ENCODE measurements at regions not wholly inside any gene's neighbourhood (a gene's known extent, or its start where the extent isn't known, plus 50 kb on each side); places are given as distances from the start of the nearest gene placed in this dataset.

GRCh38 chr11:109865548-109866186 is 227.5 kb upstream of the ZC3H12C start:
- DNase-seq = no peak

DNA sequence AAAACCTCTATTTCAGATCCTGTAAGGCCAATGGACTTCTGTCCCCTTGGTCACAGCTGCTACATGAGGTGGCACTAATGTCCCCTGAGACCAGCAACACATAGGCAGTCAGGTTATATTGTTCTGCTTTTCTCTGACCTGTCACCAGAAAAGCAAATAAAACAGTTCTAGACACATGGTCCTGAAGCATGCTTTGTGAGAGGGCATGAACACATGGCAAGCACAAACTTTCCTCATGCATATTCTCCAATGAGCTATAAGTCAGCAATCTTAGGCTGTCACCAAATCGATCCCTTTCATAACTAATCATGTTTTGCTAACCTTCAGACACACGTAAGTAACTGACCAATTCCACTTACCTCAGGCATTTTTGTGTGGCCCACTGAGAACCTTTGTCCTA is 225.4 kb upstream of the ZC3H12C start:
- DNase-seq = no peak

- DNase-seq = no peak
Measured at GRCh38 chr11:109869536-109869935, 223.7 kb upstream of the ZC3H12C start.

DNA sequence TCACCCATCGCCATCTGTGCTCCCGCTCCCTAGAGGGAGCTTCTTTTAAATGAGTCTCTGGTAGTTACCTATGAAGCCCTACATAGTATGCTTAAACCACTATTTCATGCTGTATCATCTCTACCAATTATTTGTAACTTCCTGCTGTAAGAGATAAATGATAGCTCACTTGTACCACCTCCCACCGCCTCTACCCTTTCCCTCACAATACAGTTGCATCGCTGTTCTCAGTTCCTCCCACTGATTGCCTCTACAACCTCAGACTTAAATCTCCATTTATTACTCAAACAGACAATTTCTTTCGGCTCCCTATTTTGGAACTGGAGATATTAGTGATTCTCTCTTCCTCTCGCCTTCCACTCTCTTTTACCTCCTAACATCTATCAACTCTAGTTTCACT is 222.9 kb upstream of the ZC3H12C start:
- no peak for DNase-seq

DNA sequence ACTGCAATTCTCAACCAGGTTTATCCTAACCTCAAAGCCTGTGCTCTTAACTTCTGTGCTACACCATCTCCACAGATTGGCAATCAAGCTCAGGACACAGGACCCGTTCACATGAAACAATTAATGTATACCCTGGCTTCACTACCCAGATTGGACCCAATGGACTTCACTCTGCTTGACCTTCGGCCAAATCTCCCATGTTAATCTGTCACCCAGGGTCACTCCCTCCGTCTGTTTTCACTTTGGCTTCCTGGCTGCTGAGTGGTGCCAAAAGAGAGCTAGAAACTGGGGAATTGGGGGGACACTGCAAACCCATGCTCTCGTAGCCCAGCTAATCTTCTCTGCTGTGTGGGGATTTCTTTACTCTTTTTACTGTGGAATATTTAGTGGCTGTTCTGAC is 216.1 kb upstream of the ZC3H12C start:
- no peak for DNase-seq

- DNase-seq = no peak
Measured at GRCh38 chr11:109884501-109884900, 208.7 kb upstream of the ZC3H12C start.

DNA sequence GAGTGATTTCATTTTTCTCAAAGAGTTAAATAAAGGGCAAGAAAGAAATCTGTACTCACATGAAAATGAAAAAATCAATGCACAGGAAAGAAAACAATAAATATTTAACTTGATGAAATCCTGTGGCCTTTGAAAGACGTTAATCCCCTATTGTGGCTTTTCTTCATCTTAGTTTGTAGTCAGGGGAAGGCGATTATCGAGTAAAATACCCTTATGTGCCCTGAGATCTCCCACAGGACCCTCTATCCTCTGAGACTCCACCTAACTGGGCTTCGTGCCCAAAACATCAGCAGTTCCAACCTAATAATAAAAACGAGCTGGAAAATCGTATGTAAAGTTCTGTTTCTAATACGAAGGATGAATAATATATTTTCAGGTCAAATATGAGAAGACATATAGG is 208.2 kb upstream of the ZC3H12C start:
- no peak for DNase-seq

DNA sequence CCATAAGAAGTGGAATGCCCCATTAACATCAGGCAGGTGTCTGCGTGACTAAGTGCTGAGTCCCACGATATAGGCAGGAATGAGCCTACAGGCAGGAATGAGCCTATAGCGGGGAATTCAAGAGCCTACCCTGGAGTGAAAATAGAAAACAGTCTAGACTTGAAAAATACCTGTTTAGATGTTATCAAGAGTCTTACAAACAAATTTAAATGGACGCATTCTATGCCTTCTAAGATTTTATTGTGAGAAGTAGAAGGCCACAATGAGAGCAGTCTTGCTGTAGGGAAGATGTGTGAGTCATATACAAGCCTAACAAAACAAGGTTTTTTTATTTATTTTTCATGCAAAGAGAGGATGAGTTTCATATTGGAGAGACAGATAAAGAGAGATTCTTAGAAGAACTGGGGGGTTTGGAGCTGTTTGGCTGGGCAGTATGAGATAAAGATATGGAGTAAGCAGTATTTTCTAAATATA is 200.8 kb upstream of the ZC3H12C start:
- no peak for DNase-seq

DNA sequence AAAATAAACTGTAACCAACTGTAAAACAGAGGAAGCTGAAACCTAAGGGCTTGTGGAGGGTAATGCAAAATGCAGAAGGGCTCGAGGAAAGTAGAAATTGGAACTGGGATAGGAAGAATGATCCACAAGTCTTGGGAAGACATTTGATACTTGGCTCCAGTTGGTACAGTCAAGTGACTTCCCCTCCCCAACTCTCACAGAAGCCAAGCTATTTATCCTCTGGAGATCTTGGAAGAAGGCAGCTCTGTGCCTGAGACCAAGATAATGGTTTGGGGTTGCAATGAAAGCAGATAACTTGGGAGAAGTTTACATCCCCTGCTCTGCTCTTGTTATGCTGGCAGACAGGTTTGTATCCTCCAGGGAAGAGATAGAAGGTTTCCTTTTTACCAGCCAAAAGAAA is 198.9 kb upstream of the ZC3H12C start:
- DNase-seq = no peak

- no peak for DNase-seq
Measured at GRCh38 chr11:109898592-109898991, 194.6 kb upstream of the ZC3H12C start.

DNA sequence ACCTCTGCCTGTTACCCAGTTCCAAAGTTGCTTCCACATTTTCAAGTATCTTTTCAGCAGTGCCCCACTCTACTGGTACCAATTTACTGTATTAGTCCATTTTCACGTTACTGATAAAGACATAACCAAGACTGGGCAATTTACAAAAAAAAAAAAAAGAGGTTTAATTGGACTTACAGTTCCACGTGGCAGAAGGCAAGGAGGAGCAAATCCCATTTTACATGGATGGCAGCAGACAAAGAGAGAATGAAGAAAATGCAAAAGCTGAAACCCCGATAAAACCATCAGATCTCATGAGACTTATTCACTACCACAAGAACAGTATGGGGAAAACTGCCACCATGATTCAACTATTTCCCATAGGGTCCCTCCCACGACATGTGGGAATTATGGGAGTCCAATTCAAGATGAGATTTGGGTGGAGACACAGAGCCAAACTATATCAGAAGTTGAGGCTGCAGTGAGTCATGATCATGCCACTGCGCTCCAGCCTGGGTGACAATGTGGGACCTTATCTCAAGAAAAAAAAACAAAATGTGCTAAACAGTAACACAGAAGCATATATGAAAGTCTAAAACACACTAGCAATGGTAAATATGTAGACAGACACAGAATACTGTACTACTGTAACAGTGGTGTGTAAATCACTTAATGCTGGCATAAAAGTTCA is 190.3 kb upstream of the ZC3H12C start:
- no peak for DNase-seq

DNA sequence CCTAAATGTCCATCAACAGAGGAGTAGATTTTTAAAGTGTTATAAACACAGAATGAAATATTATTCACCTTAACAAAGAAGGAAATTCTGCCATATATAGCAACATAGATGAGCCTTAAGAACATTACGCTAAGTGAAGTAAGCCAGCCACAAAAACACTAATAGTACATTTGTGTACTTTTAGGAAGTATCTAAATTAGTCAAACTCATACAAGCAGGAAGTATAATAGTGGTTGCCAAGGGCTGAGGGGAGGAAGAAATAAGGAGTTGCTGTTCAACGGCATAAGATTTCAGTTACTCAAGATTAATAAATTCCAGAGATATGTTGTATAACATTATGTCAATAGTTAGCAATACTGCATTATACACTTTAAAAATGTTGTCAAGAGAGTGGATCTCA is 181.7 kb upstream of the ZC3H12C start:
- DNase-seq = no peak

- no peak for DNase-seq
Measured at GRCh38 chr11:109914038-109914437, 179.2 kb upstream of the ZC3H12C start.

GRCh38 chr11:109914809-109915653 is 178.2 kb upstream of the ZC3H12C start:
- DNase-seq = no peak

DNA sequence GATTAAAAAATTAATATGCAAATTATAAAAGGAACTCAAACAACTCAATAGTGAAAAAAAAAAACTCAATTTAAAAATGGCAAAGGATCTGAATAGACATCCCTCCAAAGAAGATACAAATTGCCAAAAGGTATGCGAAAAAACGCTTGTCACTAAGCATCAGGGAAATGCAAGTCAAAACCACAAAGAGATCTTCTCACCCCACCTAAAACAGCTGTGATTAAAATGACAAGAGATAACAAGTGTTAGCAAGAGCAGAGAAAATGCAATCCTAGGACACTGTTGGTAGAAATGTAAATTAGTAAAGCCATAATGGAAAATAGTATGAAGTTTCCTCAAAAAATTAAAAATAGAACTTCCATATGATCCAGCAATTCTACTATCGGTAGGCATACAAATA is 166.3 kb upstream of the ZC3H12C start:
- DNase-seq = no peak

DNA sequence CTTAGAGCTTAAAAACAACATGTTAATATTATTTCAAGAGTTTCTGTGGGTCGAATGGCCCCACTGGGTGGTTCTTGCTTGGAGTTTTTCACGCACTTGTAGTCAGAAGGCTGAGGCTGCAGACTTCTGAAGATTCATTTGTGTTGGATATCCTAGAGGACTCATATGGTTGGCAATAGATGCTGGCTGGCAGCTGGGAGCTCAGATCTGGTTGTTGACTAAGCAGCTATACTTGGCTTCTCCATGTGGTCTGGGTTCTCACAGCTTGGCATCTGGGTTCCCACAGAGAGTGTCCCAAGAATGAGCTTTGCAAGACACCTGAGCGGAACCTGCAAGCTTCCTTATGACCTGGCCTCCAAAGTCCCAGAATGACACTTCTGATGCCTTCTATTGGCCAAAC is 163.9 kb upstream of the ZC3H12C start:
- DNase-seq = no peak

DNA sequence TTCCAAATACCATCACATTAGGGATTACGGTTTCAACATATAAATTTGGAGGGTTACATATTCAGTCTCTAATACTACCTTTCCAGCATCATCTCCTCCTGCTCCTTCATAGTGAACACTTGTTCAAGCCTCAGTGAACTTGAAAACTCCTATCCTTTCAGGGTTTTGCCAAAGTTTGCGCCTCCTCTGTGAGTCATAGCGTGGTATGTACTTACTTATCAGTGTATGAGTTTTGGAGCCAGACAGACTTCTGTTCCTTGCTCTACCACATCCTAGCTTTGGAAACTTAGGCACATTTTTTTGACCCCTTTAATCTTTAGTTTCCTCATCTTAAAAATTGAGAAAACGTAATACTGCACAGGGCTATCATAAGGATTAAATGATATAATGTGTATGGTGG is 160.1 kb upstream of the ZC3H12C start:
- DNase-seq = no peak

- DNase-seq = no peak
Measured at GRCh38 chr11:109934151-109934550, 159.0 kb upstream of the ZC3H12C start.

GRCh38 chr11:109936661-109937180 is 156.5 kb upstream of the ZC3H12C start:
- no peak for DNase-seq

- DNase-seq = no peak
Measured at GRCh38 chr11:109937968-109938367, 155.2 kb upstream of the ZC3H12C start.

GRCh38 chr11:109939166-109939810 is 153.9 kb upstream of the ZC3H12C start:
- DNase-seq = no peak

DNA sequence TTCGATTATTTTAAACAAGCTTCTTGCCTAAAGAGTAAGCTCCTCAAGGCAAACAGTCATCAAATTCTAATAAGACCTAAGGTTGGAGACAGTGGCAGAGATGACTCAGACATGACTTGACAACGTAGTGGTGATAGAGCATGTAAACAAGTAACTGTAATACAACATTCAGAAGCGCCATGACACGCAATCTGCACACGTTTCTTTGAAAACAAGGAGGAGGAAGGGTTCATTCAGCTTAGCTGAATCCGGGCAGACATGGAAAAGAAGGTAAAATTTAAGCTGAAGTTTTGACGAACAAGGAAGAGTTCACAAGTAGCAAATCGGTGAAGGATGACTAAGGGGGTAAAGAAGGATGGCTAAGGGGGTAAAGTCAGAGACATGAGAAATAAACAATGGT is 152.4 kb upstream of the ZC3H12C start:
- no peak for DNase-seq

All from stimulated activated CD4-positive, alpha-beta T cell treated with anti-CD3 and anti-CD28 coated beads, Interleukin-2, amount 100 ng/mL, for 24 hours (primary cell).